Tibial nerve (tissue), 4 donors: ENCODE measurements at regions not wholly inside any gene's neighbourhood (a gene's known extent, or its start where the extent isn't known, plus 50 kb on each side); places are given as distances from the start of the nearest gene placed in this dataset.

Experiments used
- DNase-seq, 2 donors: peaks; one replicate each; pipeline ENCODE4 v3.0.0-alpha.2; 2019; ENCODE audit warnings: low spot score in 2 of 2
- H3K27ac ChIP-seq, 4 donors: fragments of 200-600 bp; sonication (generic) in 3 of 4; one replicate each; pipeline ENCODE4 v1.5.1; 2017 to 2019; ENCODE audit warnings: mild to moderate bottlenecking in 1 of 4
- H3K27me3 ChIP-seq, 2 donors: fragments of 200-600 bp; sonication (generic) in 1 of 2; one replicate each; pipeline versions ENCODE4 v1.5.1 to v1.6.0; 2017 to 2019
- H3K36me3 ChIP-seq, 3 donors: fragments of 200-600 bp; sonication (generic); one replicate each; pipeline ENCODE4 v1.5.1; 2018 to 2019
- H3K4me1 ChIP-seq, 4 donors: fragments of 200-600 bp; sonication (generic) in 3 of 4; one replicate each; pipeline ENCODE4 v1.5.1; 2017 to 2019
- H3K4me3 ChIP-seq, 4 donors: fragments of 200-600 bp; sonication (generic) in 3 of 4; one replicate each; pipeline ENCODE4 v1.5.1; 2017 to 2019; ENCODE audit warnings: mild to moderate bottlenecking in 1 of 4, moderate library complexity in 1 of 4
- H3K9me3 ChIP-seq, 4 donors: fragments of 200-600 bp; sonication (generic) in 3 of 4; one replicate each; pipeline ENCODE4 v1.5.1; 2017 to 2019
- CTCF ChIP-seq, 5 experiments: fragments of 200-600 bp in 3 of 5; fragments of 450-650 bp in 2 of 5; sonication (generic) in 3 of 5; IDR thresholded peaks; one replicate each; pipeline ENCODE4 v1.5.1; 2016 to 2019; ENCODE audit warnings: antibody characterized with exemption in 5 of 5, mild to moderate bottlenecking in 3 of 5, moderate library complexity in 2 of 5
- EP300 ChIP-seq, 2 donors: sonication (generic); formaldehyde crosslinking; IDR thresholded peaks; one replicate each; pipeline ENCODE4 v1.6.1; 2017; ENCODE audit warnings: antibody characterized with exemption in 2 of 2, mild to moderate bottlenecking in 1 of 2
- POLR2A ChIP-seq, 2 donors: fragments of 450-650 bp; IDR thresholded peaks; one replicate each; pipeline ENCODE4 v1.6.1; 2017; ENCODE audit warnings: antibody characterized with exemption in 2 of 2, mild to moderate bottlenecking in 2 of 2, moderate library complexity in 2 of 2
- WGBS, 2 donors: methylation state at CpG; one replicate each; pipeline ENCODE4 v1.1.5; 2018; 5-methylcytosine and 5-hydroxymethylcytosine counted together

- no peak for DNase-seq
- H3K4me3 ChIP-seq, result no peak overlapping the region
- no peaks in the 10 kb centered on the region for H3K27me3 ChIP-seq
- no peaks in the 10 kb centered on the region for H3K36me3 ChIP-seq
- WGBS, 2 donors, result 60 to 81% methylated on average over 1 of the region's 1 CpG
- TF ChIP-seq CTCF (IDR thresholded peaks at IDR 0.05) (no peak), EP300 (IDR thresholded peaks at IDR 0.05) (no peak), POLR2A (IDR thresholded peaks at IDR 0.05) (no peak)
- no peaks in the 10 kb centered on the region for H3K9me3 ChIP-seq
- H3K27ac ChIP-seq, result no peak overlapping the region
- H3K4me1 ChIP-seq, result no peaks in the 10 kb centered on the region
Observed at GRCh38 chr18:53701697-53702096, 522.8 kb downstream of the MBD2 start.

DNA sequence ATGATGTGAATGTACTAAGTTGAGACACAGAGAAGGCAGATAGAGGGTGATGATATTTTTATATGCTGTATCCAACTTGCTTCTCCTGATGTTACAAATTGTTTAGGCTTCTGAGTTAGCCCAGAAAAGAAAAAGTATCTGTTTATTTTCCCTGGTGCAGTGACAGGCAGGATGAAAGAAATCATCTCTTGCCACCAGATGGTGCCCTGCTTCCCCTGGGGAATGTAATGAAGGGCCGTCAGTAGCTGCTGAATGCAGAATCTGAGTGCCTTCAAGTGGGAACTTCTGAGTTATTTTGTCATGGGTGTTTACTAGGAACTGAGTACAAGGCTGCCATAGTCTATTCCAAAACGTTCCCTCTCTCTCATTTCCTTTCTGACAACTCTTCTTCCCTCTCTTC is 525.6 kb downstream of the MBD2 start:
- Histone ChIP-seq H3K9me3 (no peaks in the 10 kb centered on the region), H3K4me3 (no peak overlapping the region), H3K36me3 (no peaks in the 10 kb centered on the region), H3K27ac (no peak overlapping the region), H3K4me1 (no peaks in the 10 kb centered on the region), H3K27me3 (no peaks in the 10 kb centered on the region)
- 3 to 8% methylated on average over 2 of the region's 2 CpGs for WGBS, 2 donors
- DNase-seq, result no peak
- TF ChIP-seq POLR2A (IDR thresholded peaks at IDR 0.05), result no peak
- TF ChIP-seq CTCF (IDR thresholded peaks at IDR 0.05), result peak in 3 of 5 experiments; percentile 9 to 41 (median 14)

- Histone ChIP-seq H3K36me3 (no peaks in the 10 kb centered on the region), H3K9me3 (no peaks in the 10 kb centered on the region), H3K27ac (no peak overlapping the region), H3K4me1 (no peaks in the 10 kb centered on the region), H3K4me3 (no peak overlapping the region), H3K27me3 (no peaks in the 10 kb centered on the region)
- no peak for DNase-seq
- 96 to 100% methylated on average over 2 of the region's 2 CpGs for WGBS, 2 donors
- no peak for TF ChIP-seq POLR2A (IDR thresholded peaks at IDR 0.05)
Observed at GRCh38 chr18:53689886-53690285, 534.6 kb downstream of the MBD2 start.

- WGBS, 2 donors, result 86 to 87% methylated on average over 4 of the region's 4 CpGs
- Histone ChIP-seq H3K36me3 (no peaks in the 10 kb centered on the region), H3K9me3 (no peaks in the 10 kb centered on the region)
Observed at GRCh38 chr18:53686965-53687364, 537.5 kb downstream of the MBD2 start.

GRCh38 chr18:53682796-53683195 is 541.7 kb downstream of the MBD2 start:
- Histone ChIP-seq H3K4me1 (no peaks in the 10 kb centered on the region), H3K9me3 (no peaks in the 10 kb centered on the region), H3K27me3 (no peaks in the 10 kb centered on the region), H3K27ac (no peak overlapping the region), H3K36me3 (no peaks in the 10 kb centered on the region), H3K4me3 (no peak overlapping the region)
- no peak for DNase-seq
- 71 to 75% methylated on average over 2 of the region's 2 CpGs for WGBS, 2 donors
- no peak for TF ChIP-seq EP300 (IDR thresholded peaks at IDR 0.05)
- TF ChIP-seq POLR2A (IDR thresholded peaks at IDR 0.05), result no peak
- no peak for TF ChIP-seq CTCF (IDR thresholded peaks at IDR 0.05)

More at GRCh38 chr18:53686965-53687364, 537.5 kb downstream of the MBD2 start:
- H3K4me1 ChIP-seq, result no peaks in the 10 kb centered on the region
- TF ChIP-seq POLR2A (IDR thresholded peaks at IDR 0.05) (no peak), CTCF (IDR thresholded peaks at IDR 0.05) (no peak), EP300 (IDR thresholded peaks at IDR 0.05) (no peak)
- H3K27ac ChIP-seq, result no peak overlapping the region
- no peaks in the 10 kb centered on the region for H3K27me3 ChIP-seq
- DNase-seq, result no peak
- H3K4me3 ChIP-seq, result no peak overlapping the region

DNA sequence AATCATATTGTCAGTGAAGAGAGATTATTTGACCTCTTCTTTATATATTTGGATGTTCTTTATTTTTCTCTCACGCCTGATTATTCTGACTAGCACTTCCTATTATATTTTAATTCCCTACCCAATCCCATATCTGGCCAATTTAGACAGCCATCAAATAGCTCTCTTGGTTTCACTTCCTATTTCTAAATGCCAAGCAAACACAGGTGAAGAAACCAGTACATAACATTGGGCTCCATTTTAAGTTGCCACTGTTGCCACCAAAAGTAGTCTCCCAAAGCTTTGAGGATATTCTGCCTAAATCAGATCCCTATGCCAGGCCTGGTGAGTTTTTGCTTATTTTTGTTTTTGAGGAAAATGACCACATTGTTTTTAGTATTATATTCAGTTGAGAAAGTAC is 547.0 kb downstream of the MBD2 start:
- Histone ChIP-seq H3K4me1 (no peaks in the 10 kb centered on the region), H3K4me3 (no peak overlapping the region), H3K9me3 (peaks cover 0 to under 1% (median 0%) of the 10 kb centered on the region in 4 donors), H3K27me3 (no peaks in the 10 kb centered on the region), H3K27ac (no peak overlapping the region), H3K36me3 (no peaks in the 10 kb centered on the region)
- no peak for TF ChIP-seq CTCF (IDR thresholded peaks at IDR 0.05)
- no peak for TF ChIP-seq POLR2A (IDR thresholded peaks at IDR 0.05)
- TF ChIP-seq EP300 (IDR thresholded peaks at IDR 0.05), result no peak
- WGBS, 2 donors, result 89 to 94% methylated on average over 1 of the region's 1 CpG
- no peak for DNase-seq
